ENCODE measurements at regions not wholly inside any gene's neighbourhood (a gene's known extent, or its start where the extent isn't known, plus 50 kb on each side); places are given as distances from the start of the nearest gene placed in this dataset.

DNA sequence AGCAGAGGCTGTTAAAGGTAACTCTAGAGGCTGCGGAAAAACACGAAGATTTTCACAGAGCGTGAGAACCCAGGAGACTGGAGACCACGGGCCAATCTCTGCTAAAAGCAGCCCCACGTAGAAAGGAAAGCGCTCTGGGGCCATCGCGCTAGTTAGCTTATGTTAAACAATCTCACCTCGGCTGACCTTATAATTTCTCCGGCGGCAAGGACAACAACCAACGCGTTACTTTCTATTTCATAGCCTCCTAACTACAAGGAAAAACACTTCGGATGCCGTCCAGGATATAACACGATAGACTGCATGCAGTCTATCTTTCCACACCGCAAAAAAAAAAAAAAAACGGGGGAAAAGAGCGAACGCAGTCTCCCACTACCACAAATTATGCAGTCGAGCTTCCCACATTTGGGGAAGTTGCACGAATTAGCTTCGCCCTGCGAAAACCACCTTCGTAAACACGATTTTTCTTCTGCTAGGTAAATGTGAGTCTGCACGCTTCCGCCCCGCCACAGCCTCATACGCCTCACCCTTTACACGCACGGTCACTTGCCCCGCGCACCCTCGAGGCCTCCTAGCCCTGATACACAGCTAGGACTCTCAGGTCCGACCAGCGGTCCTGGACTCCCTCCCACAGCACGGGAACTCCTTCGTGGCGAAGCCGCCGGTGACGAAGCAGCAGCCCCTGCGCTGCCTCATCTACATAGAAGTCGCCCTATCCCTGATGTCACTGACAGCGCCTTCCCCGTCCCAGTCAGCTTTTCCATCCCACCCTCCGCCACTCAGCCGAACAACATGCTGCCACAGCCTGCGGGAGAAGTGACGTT lies 87.8 kb downstream of the PRKAB2 start (continued):
- TF ChIP-seq KDM5A (IDR thresholded peaks at IDR 0.05) (no peak), FOSB (CRISPR knock-in tag; IDR thresholded peaks at IDR 0.05) (peak; percentile 97), KDM1A (IDR thresholded peaks at IDR 0.05; ENCODE audit: low read depth) (no peak), NR3C1 (IDR thresholded peaks at IDR 0.05) (no peak), EHMT2 (IDR thresholded peaks at IDR 0.05; ENCODE audit: low read depth) (no peak), HOXB5 (CRISPR knock-in tag; IDR thresholded peaks at IDR 0.05) (no peak), MYC (IDR thresholded peaks at IDR 0.05; ENCODE audit: borderline replicate concordance, low read length) (peak; percentile 36; the same call in 1 of the 2 replicates), PHF8 (IDR thresholded peaks at IDR 0.05; ENCODE audit: borderline replicate concordance, low read depth) (no peak), HOXA7 (CRISPR knock-in tag; IDR thresholded peaks at IDR 0.05) (peak; percentile 93), HEYL (CRISPR knock-in tag; IDR thresholded peaks at IDR 0.05) (no peak), HOXB13 (CRISPR knock-in tag; IDR thresholded peaks at IDR 0.05; ENCODE audit: low read depth) (no peak), CBX8 (IDR thresholded peaks at IDR 0.05) (no peak), ESRRA (IDR thresholded peaks at IDR 0.05; ENCODE audit: borderline replicate concordance, low read length) (0 out of 2 replicates have a peak, but pooled peaks have one; percentile 43), JUN (IDR thresholded peaks at IDR 0.05) (peak; percentile 95 to 99), FOSL2 (IDR thresholded peaks at IDR 0.05) (no peak), FOSL2 (CRISPR knock-in tag; IDR thresholded peaks at IDR 0.05) (peak; percentile 20; the same call in 1 of the 2 replicates), ZFP36 (IDR thresholded peaks at IDR 0.05; ENCODE audit: borderline replicate concordance, partially characterized antibody) (no peak), JUNB (IDR thresholded peaks at IDR 0.05) (no peak), RAD21 (conservative IDR thresholded peaks at IDR 0.05 in 1 of 2, IDR thresholded peaks at IDR 0.05 in 1 of 2) (no peak), RFX5 (IDR thresholded peaks at IDR 0.05) (no peak), FOXS1 (CRISPR knock-in tag; IDR thresholded peaks at IDR 0.05) (no peak), HDAC2 (IDR thresholded peaks at IDR 0.05) (no peak), RARB (CRISPR knock-in tag; IDR thresholded peaks at IDR 0.05) (peak; percentile 92)
- TF ChIP-seq, protein P1, sequence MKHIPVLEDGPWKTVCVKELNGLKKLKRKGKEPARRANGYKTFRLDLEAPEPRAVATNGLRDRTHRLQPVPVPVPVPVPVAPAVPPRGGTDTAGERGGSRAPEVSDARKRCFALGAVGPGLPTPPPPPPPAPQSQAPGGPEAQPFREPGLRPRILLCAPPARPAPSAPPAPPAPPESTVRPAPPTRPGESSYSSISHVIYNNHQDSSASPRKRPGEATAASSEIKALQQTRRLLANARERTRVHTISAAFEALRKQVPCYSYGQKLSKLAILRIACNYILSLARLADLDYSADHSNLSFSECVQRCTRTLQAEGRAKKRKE (CRISPR knock-in tag; IDR thresholded peaks at IDR 0.05; ENCODE audit: low read depth) = no peak
- TF ChIP-seq, protein P2, sequence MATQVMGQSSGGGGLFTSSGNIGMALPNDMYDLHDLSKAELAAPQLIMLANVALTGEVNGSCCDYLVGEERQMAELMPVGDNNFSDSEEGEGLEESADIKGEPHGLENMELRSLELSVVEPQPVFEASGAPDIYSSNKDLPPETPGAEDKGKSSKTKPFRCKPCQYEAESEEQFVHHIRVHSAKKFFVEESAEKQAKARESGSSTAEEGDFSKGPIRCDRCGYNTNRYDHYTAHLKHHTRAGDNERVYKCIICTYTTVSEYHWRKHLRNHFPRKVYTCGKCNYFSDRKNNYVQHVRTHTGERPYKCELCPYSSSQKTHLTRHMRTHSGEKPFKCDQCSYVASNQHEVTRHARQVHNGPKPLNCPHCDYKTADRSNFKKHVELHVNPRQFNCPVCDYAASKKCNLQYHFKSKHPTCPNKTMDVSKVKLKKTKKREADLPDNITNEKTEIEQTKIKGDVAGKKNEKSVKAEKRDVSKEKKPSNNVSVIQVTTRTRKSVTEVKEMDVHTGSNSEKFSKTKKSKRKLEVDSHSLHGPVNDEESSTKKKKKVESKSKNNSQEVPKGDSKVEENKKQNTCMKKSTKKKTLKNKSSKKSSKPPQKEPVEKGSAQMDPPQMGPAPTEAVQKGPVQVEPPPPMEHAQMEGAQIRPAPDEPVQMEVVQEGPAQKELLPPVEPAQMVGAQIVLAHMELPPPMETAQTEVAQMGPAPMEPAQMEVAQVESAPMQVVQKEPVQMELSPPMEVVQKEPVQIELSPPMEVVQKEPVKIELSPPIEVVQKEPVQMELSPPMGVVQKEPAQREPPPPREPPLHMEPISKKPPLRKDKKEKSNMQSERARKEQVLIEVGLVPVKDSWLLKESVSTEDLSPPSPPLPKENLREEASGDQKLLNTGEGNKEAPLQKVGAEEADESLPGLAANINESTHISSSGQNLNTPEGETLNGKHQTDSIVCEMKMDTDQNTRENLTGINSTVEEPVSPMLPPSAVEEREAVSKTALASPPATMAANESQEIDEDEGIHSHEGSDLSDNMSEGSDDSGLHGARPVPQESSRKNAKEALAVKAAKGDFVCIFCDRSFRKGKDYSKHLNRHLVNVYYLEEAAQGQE (IDR thresholded peaks at IDR 0.05) = peak; percentile 46; the same call in 1 of the 2 replicates

DNA sequence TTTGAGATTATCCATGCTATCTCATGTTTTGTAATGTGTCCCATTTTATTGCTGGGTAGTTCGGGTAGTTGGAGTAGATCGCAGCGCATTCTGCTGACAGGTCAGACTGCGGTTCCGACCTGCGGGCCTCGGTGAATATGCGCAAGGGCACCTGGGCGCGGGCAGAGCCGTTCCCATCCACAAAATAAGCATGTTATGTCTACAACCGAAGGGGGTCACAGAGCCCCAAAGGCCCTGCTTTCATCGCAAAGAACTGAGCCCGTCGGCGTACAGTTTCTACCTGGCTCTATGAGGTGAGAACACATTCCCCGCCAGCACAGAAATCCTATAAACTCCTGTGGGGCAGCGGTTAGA lies 88.4 kb downstream of the PRKAB2 start:
- Histone ChIP-seq H3K4me1 (0 out of 3 replicates have a peak, but pooled peaks cover 3% of the 10 kb centered on the region), H3K4me3 (peak overlapping the region; percentile 52), H3K27ac (peak overlapping the region in 1 of 2 experiments; percentile 88; a peak in 3 of 6 replicates), H3K4me2 (peak overlapping the region; percentile 90), H3K9me3 (peaks cover 18% of the 10 kb centered on the region; the same call in 2 of the 3 replicates)
- FAIRE-seq (no peak), DNase-seq (ENCODE audit: low read depth in 1 of 2, low spot score in 1 of 2) (no peak), ATAC-seq (no peak)
- 72% methylated on average over 18 of the region's 18 CpGs for WGBS (ENCODE audit: missing lambda C conversion rate)
- TF ChIP-seq ESRRA (IDR thresholded peaks at IDR 0.05; ENCODE audit: borderline replicate concordance, low read length) = no peak
- no peak for TF ChIP-seq TP53 (CRISPR knock-in tag; IDR thresholded peaks at IDR 0.05)
- TF ChIP-seq FOXS1 (CRISPR knock-in tag; IDR thresholded peaks at IDR 0.05) = no peak
- TF ChIP-seq SREBF2 (IDR thresholded peaks at IDR 0.05) = no peak
- TF ChIP-seq RCOR1 (IDR thresholded peaks at IDR 0.05; ENCODE audit: low read depth, low read length) = no peak
- no peak for TF ChIP-seq HEYL (CRISPR knock-in tag; IDR thresholded peaks at IDR 0.05)
- TF ChIP-seq, protein P3, sequence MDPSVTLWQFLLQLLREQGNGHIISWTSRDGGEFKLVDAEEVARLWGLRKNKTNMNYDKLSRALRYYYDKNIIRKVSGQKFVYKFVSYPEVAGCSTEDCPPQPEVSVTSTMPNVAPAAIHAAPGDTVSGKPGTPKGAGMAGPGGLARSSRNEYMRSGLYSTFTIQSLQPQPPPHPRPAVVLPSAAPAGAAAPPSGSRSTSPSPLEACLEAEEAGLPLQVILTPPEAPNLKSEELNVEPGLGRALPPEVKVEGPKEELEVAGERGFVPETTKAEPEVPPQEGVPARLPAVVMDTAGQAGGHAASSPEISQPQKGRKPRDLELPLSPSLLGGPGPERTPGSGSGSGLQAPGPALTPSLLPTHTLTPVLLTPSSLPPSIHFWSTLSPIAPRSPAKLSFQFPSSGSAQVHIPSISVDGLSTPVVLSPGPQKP (IDR thresholded peaks at IDR 0.05; ENCODE audit: low read depth, low read length) = no peak
- TF ChIP-seq, protein P4, sequence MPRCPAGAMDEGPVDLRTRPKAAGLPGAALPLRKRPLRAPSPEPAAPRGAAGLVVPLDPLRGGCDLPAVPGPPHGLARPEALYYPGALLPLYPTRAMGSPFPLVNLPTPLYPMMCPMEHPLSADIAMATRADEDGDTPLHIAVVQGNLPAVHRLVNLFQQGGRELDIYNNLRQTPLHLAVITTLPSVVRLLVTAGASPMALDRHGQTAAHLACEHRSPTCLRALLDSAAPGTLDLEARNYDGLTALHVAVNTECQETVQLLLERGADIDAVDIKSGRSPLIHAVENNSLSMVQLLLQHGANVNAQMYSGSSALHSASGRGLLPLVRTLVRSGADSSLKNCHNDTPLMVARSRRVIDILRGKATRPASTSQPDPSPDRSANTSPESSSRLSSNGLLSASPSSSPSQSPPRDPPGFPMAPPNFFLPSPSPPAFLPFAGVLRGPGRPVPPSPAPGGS (IDR thresholded peaks at IDR 0.05) = no peak
- TF ChIP-seq MAFK (IDR thresholded peaks at IDR 0.05; ENCODE audit: partially characterized antibody) = no peak
- no peak for TF ChIP-seq POLR2AphosphoS2 (conservative IDR thresholded peaks at IDR 0.05; ENCODE audit: low read length)
- no peak for TF ChIP-seq NFE2L2 (conservative IDR thresholded peaks at IDR 0.05; ENCODE audit: low read length)
- TF ChIP-seq RAD21 (conservative IDR thresholded peaks at IDR 0.05 in 1 of 2, IDR thresholded peaks at IDR 0.05 in 1 of 2) = no peak
- TF ChIP-seq EHMT2 (IDR thresholded peaks at IDR 0.05; ENCODE audit: low read depth) = no peak
- no peak for TF ChIP-seq TFCP2L1 (CRISPR knock-in tag; IDR thresholded peaks at IDR 0.05)
- ChIA-PET POLR2A (interaction anchor here (0.6 to 1.9 kb wide), 18 partner anchors 8 to 1303 kb away, joined by 3 to 35 read pairs (median 4); partner anchors contain the start of genes CHD1L and PRKAB2), CTCF (interaction anchor here (1.8 kb wide), 1 partner anchor 159 kb away, joined by 11 read pairs; the partner anchor contains the start of gene CHD1L)
